HG02852 (cell line): ENCODE measurements at regions not wholly inside any gene's neighbourhood (a gene's known extent, or its start where the extent isn't known, plus 50 kb on each side); places are given as distances from the start of the nearest gene placed in this dataset.
"Not testable (repeated sequence)": the region's sequence is repeated elsewhere in the genome, so short reads cannot be mapped to it uniquely, and the experiment has no call there.

Experiments used
- ATAC-seq: cut with Tn5 transposase; IDR thresholded peaks from one replicate; pipeline ENCODE4 v1.9.1; 2021; ENCODE audit warnings: mild to moderate bottlenecking, moderate library complexity; ENCODE audit not compliant: unreplicated experiment

DNA sequence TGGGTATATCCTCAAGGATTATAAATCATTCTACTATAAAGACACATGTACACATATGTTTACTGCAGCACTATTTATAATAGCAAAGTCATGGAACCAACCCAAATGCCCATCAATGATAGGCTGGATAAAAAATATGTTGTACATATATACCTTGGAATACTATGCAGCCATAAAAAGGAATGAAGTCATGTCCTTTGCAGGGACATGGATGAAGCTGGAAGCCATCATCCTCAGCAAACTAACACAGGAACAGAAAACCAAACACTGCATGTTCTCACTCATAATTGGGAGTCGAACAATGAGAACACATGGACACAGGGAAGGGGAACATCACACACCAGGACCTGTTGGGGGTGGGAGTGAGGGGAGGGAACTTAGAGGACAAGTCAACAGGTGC, 715.0 kb upstream of the ADGRB3 start:
- not testable (repeated sequence) for ATAC-seq

DNA sequence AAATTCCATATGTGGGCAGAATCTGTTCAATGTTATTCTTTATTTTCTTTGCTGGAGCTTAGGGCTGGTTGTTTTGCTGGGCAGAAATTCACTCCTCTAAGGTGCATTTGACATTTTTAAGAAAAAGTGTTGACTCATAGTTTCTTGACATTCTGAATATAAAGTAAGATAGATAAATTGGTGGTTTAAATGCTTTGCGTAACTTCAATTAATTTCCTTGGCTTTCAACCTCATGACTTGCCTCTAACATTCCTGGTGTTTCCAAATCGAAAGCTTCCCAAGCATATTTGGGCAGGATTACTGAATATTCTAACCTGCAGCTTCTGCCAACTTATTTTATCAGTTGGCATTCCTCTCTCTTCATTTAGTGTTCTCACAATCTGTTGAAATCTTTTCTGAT, 718.7 kb upstream of the ADGRB3 start:
- no peak for ATAC-seq

DNA sequence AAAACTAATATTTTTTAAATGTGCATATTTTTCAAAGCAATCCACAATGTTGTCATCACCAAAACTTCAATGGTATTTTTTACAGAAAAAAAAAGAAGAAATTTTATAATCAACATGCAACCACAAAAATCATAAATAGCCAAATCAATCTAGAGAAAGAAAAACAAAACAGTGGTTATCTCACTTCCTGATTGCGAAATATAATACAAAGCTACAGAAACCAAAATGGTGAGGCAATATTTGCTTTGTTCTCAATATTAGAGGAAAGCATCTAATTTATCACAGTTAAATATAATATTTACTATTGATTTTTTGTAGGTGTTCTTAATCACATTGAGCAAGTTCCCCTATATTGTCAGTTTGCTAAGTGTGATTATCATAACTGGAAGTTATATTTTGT, 720.7 kb upstream of the ADGRB3 start:
- no peak for ATAC-seq

DNA sequence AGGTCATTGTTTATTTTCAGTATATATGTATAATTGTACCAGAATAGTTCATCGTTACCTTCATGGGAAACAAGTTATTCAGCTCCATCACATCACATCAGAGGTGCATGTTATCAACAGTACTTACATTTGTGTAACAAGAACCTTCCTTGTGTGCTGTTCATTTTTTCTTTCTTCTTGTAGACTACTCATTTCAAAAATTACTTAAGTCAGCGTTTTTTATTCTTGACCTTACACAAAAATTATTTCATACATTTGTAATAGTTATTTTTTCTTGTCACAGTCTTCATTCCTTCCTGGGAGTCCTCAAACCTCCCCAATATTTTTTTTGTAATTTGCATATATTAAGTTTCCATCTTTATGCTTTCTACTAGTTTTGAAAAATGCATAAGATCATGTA, 725.7 kb upstream of the ADGRB3 start:
- ATAC-seq: no peak

DNA sequence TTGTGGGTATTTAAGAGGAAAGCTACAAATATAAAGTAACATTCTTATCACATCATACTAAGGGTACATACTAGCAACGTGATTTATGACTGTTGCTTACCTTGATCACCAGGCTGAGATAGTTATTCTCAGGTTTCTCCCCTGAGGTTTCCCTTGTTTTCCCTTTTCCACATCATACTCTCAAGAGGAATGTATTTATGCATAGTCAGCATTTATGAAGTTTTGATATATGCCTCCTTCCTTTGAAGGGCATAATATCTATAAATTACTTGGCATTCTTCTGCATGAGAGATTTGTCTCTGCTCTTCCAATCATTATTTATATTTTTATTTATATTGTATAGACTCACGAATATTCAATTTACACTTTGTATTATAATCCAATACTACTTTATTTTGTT, 726.7 kb upstream of the ADGRB3 start:
- no peak for ATAC-seq

DNA sequence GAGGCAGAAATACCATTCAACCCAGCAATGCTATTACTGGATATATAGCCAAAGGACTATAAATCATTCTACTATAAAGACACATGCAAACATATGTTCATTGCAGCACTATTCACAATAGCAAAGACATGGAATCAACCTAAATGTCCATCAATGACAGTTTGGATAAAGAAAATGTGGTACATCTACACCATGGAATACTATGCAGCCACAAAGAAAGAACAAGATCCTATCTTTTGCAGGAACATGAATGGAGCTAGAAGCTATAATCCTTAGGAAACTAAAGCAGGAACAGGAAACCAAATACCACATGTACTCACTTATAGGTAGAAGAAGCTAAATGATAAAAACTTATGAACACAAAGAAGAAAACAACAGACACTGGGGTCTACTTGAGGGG, 730.3 kb upstream of the ADGRB3 start:
- not testable (repeated sequence) for ATAC-seq

DNA sequence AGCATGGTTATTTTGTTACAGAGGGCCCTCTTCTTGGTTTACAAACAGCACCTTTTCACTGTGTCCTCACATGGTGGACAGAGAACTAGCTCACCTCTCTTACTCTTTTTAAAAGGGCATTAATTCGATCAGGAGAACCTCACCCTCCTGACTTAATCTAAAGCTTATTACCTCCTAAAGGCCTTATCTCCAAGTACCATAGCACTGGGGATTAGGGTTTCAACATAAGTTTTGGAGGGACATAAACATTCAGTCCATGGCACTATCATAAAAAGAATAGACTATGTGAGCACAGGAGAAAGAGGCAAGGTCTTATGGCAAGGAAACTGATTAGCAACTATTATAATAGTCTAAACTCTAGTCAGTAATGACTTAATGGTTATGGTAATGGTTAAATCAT, 736.2 kb upstream of the ADGRB3 start:
- no peak for ATAC-seq

DNA sequence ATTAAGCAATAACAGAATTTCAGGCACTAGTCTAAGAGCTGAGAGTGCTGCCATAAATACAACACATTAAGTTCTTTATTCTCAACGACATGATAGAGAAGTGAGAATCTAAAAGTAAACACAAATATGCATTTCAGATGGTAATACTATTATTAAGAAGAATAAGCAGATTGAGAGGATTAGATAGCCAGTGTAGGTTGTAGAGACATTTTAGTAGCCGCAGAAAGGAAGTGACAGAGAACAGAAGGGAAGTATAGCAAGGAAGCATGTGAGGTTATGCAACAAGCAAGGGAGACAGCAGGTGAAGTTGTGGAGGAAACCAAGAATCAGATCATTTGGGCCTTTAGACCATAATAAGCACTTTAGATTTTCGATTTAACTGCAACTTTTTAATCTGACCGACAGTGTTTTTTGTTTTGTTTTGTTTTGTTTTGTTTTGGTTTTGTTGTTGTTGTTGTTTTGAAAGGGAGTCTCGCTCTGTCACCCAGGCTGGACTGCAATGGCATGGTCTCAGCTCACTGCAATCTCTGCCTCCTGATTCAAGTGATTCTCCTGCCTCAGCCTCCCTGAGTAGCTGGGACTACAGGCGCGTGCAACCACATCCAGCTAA, 737.0 kb upstream of the ADGRB3 start:
- no peak for ATAC-seq

DNA sequence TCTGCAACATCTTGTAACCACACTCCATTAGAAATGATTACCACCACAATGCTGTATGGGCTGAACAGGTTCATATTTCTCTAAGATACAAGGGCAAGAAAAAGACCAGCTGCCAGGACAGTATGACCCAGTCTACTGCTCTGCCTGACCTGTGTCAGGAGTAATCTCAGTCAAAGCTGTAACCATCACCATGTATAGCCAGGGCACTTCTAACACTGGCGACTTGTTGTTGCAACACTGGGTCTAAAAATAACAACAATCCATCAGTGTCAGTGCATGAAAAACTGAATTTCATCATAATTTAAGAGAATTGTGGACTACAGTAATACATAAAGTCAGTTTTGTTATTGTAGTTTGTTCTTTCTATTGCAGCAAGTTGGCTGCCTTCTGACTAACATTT, 738.6 kb upstream of the ADGRB3 start:
- no peak for ATAC-seq

DNA sequence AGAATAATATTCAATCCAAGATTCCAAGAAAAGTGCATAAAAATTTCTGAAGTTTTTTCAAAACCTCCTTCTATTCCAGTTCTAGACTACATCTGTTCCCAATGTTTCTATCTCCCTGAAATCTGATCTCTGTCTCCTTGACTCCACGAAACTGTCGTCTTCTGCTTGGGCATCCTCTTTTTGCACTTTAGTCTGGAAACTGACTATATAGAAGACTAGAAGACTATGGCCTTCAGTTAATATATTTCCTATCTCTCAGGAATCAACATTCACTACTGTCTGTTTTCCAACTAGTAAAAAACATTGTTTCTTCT, 745.4 kb upstream of the ADGRB3 start:
- no peak for ATAC-seq

DNA sequence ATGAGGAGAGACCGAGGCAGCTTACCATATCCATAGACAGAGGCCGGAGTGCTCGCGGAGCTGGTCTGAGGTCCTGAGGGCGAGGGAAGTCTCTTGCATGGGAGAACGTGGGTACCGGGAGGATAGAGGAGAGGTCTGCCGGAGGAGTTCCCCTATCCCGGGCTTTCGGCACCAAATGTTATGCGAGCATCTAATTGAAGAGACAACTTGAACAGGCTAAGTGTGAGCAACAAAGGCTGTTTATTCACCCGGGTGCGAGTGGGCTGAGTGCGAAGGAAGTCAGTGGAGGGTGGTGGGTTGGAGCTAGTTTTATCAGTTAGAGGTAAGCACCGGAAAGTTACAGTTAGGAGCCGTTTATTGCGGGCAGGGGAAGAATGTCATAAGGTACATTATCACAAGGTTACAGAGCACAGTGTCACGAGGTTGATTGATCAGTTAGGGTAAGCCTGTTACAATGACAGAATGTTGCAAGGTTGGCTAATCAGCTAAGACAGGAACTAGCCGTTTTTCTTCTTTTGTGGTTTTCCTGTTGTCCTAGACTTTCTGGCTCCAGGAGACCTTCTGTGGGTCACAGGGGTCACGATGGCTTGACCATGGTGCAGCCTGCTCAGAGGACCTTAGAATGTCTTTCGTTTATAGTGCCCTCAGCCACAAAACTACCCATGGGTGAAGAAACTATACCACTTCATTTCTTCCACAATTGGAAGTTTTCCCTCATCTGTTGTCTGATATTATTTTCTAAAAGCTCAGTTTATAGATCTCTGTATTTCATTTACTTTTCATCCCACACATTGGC, 746.0 kb upstream of the ADGRB3 start:
- ATAC-seq: no peak

DNA sequence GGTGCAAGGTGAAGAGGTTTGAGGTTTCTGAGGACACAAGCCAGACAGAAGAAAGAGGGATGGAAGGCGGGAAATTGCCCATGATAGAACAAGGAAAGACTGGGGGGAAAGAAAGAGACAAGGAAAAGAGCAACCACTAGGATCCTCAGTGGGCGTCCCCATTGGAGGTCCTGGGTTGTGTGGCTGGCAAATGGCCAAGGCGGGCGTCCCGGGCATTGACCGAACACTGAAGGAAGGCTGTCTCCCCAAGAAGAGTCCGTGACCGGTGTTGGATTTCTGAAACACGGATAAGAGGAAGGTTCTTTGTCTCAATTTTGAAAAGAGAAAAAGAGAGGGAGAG, 746.6 kb upstream of the ADGRB3 start:
- no peak for ATAC-seq

DNA sequence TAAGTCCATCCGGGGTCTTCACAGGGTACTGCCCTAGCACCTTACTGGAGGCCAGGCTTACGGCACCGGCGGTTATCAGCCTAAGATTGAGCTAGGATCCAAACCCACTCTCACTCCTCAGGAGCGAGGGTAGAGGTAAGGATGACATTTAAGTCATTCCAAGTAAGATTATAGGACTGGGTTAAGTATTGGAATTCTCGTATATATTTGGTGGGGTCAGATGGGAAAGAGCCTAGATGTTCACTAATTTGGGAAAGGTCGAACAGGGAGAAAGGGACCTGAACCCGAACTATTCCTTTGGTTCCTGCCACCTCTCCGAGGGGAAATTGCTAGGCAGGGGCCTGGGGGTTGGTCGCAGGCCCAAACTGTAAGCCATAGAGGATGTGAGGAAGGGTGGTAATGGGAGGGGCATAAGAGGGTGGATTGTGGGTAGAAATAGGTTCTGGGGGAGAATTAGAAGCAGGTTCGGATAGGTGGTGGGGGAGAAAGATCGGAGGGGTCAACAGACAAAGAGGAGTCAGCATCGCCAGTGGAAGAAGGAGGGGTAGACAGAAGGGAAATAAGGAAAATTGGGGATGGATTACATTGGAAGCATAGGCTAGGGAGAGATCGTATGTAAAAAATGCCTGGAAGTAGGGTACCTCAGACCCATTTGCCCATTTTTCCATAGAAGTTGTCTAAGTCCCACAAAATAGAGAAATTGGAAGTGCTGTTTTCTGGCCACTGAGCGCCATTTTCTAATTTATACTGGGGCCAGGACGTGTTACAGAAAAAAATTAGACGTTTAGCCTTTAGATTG, 747.1 kb upstream of the ADGRB3 start:
- ATAC-seq: no peak

DNA sequence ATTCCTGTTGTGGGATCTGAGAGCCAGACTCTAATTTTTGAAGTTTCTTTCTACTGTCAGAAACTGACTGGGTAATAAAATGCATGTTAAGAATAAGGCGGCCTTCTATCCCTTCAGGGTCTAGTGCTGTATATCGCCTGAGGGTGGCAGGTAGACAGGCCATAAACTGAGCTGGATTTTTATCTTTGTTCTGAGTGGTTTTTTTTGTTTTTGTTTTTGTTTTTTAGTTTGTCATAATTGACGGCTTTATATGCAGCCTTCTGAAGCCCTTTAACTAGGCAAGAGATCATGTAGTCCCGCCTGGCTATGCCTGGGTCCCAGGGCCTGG, 747.7 kb upstream of the ADGRB3 start:
- ATAC-seq: no peak

DNA sequence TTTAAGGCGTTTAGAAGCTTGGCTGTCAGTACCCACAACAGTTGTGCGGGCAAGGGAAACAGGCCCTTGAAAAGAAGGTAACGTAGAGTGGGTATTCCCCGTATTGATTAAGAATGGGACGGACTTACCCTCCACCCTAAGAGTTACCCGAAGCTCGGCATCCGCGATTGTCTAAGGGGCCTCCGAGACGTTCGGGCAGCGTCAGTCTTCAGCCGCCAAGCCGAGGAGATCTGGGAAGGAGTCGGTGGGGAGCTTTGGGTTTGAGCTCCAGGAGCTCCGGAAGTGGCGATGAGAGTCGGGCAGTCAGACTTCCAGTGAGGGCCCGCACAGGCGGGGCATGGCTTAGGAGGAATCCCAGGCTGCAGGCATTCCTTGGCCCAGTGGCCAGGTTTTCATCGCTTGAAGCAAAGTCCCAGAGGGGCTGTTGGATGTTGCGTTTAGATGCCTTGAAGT, 748.2 kb upstream of the ADGRB3 start:
- ATAC-seq: no peak

DNA sequence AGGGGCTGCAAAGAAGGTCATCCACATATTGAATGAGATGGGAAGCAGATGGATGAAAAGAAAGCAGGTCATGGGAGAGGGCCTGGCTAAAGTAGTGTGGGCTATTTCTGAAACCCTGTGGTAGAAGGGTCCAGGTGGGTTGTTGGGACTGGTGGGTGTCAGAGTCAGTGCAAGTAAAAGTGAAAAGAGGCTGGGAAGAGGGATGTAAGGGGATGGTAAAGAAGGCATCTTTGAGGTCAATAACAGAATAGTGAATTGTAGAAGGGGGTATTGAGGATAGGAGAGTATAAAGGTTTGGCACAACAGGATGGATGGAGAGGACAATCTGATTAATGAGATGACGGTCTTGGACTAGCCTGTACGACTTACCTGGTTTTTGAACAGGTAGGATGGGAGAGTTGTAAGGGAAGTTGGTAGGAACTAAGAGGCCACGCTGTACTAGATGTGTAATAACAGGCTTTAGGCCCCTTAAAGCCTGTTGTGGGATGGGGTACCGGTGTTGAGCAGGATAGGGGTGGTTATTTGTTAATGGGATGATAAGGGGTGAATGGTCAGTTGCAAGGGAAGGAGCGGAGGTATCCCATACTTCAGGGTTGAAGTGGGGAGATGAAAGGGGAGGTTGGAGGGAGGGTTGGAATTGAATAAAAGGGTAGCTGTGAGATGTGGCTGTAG, 748.9 kb upstream of the ADGRB3 start:
- no peak for ATAC-seq

DNA sequence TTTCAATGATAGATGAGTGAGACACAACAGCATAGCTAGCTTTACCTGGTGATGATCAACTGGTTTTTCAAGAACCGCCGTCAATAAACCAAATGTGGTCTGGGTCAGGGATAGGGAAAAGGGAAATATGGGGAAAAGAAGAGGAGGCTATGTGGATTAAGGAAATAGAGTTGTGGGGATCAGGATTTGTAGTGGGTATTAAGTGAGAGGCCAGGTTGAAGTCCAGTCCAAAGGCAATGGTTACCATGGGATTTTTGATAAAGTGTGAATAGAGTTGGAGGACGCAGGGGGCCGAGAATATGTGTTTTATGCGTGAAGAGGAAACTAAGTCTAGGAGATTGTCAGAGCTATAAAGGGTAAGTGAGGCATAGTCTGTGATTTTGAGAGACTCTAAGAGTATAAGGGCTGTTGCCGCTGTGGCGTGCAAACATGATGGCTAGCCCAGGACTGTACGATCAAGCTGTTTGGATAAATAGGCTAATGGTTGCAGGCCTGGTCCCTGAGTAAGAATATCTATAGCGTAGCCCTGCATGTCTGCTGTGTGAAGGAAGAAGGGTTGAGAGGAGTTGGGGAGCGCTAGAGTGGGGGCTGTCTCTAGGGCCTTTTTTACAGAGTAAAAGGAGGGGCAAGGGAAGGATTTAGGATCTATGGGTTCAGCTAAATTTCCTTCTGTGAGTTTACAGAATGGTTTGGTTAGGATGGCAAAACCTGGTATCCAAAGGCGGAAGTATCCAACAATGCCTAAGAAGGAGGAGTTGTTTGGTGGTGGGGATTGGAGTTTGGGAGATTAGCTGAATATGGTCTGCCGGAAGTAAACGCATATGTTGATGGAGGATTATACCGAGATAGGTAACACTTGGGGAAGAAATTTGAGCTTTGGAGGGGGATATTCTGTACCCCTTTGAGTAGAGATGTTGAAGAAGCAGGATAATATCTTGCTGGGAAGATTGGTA, 749.7 kb upstream of the ADGRB3 start:
- no peak for ATAC-seq

DNA sequence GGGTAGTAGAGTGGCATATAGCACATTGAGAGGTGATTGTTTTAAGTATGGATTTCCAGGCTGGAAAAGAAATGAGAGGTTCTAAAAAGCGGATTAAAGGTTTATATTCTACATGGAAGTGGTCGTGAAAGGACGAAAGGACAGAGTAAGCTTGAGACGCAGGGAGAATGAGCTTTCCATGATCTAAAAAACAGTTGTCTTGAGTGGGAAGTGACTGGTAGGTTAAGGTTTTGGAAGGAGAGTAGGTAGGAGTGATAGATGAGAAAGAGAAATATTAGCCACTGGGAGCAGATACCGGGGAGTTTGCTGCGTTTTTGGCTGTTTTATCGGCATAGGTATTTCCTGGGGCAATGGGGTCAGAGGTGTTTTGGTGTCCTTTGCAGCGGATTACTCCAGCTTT, 750.6 kb upstream of the ADGRB3 start:
- ATAC-seq: no peak

DNA sequence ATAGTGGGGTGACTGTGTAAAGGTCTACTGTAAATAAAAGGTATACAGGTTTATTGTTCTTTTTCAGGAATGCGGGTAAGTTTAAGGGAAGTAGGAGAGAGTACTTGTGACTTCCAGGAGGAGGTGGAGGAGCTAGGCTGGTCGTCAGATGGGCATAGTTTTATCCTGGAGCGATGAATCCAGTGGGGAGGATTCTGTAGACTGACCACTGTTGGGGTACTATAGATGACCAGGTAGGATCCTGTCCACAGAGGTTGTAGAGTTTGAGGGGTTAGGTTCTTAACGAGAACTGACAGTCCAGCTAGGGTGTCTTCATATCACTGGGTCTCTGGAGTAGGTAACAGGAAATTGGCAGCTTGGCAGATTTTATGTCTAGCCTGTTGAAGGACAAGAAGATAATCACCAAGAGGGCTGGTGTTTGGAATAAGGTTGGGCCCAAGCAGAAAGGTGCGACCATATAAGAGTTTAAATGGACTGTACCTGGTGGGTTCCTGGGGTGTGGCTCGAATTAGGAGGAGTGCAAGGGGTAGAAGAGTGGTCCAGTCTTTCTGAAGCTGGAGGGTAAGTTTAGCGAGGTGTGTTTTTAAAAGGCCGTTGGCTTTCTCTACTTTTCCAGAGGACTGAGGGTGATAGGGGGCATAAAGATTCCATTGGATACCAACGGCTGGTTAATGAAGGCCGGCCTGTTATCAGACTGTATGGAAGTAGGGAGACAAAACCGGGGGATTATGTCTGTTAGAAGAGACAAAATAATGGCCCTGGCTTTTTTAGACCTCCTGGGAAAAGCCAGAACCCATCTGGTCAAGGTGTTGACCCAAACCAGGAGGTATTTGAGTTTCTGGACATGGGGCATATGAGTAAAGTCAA, 751.3 kb upstream of the ADGRB3 start:
- ATAC-seq: no peak
